C1 segment of cervical spinal cord (tissue), 14 donors: ENCODE measurements at regions not wholly inside any gene's neighbourhood (a gene's known extent, or its start where the extent isn't known, plus 50 kb on each side); places are given as distances from the start of the nearest gene placed in this dataset.

Experiments
- DNase-seq, 14 donors: peaks; one replicate each; lab custom pipeline; 2025; lab: John Stamatoyannopoulos, UW

DNA sequence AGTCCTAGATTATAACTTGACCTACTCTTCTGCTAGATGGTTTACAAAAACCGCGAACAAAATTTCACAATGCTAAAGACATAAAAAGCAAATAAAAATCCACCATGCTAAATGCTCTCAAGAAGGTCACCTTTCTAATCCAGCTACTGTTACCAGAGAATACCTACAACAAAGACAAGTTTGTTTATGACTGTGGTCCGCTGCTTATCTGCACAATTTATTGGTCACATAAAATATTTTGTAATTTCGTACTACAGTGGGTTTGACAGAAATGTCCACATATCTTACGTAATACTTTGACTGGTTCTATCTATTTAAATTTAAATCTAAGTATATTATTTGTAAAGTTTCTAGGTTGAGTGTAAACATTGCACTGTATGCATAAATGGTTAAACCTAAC, 257.6 kb upstream of the ZNF608 start:
- DNase-seq: no peak

DNA sequence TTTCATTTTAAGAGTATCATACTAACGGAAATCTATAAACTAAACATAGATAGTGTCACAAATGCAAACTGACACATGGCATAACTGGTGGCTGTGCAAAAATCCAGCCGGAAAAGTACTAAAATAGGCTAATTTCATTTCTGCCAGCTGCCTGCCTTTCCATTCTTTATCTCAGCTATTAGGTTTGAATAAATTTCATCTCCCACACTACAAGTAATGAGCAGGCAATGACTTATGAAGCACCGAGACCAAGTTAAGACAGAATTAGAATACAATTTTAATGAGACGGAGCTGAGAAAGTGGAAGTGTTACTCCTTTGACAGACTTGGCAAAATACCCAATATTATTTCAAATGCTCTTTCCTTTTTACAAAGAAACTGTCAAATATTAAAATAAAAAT, 258.8 kb upstream of the ZNF608 start:
- DNase-seq: no peak

DNA sequence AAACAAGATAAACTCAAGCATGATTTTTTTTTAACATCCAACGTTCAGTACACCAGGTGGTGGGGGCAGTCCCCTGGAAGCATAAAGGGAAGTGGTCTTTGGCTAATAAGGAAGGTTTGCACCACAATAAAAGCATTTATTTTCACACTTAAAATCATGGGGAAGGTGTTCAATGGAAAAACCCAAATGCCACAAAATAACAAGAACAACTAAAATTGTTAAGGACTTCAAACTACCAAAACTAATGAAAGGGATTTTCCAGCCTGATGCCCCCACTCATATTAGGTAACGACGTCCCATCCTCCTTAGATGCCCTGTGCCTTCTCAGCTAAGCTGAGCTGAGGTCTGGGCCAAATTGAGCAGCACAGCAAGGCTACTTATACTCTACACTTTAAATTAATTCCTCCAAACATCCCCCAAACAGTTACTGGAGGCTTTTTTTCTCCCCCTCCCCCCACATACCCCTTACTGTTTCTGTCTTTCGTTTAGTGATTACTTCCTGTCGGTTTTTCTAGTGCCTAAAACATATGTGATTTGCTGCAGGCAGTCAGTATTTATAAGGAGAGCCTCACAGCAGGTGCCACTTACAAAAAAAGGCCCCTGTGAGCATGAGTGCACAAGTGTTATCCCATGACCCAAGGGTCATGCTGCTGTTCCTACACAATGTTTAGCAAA, 259.7 kb upstream of the ZNF608 start:
- no peak for DNase-seq

DNA sequence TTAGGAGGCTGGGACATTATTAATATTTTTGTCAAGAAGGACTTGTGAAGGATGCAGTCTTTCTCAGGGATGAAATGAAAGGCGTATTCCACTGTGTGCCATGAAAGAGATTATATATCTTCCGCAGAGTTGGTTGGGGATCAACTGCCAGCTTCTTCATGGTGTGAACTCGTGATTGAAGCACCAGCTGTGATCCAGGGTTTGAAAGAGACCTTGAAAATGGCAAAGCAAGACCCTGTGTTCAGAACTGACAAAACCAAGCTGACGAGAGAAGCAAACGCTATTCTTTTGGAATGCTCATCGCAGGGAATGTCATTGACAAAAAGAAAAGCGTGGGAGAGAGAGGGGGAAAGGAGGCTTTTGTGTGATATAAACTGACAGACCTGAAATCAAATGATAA, 263.9 kb upstream of the ZNF608 start:
- DNase-seq: no peak

DNA sequence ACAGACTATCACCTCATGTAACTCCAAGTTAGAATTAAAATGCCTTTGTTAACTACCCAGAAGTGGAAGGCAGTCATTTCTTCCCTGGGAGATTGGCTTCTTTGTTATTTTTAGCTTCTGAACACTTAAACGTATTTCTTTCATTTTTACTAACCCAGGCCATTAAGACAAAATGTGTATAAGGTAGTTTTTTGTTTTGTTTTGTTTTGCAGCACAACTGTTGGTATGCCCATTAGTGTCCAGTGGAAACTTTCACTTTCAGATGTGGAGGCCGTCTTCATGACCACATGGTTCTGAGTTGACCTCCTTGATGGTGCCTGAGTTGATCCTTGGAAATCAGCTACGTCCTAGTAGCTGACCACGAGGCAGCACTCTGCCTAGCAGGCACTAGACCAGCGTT, 264.6 kb upstream of the ZNF608 start:
- no peak for DNase-seq

DNA sequence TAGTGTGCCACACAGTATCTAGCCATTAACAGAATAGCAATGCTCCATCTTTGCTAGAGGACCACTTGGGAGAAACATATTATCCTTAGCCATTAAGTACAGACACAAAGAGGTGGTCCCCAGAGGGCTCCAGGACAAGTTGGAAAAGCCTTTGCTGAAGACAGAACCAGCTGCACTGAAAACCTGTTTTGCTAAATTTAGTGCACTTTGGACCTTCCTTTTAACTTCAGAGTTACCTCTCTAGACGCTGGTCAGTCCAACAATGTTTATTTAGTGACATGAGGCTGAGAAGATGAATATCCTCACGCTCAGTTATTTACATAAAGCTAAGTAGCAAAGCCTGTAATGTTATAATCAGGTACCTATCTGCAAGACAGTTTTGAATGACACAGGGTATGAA, 265.0 kb upstream of the ZNF608 start:
- no peak for DNase-seq

DNA sequence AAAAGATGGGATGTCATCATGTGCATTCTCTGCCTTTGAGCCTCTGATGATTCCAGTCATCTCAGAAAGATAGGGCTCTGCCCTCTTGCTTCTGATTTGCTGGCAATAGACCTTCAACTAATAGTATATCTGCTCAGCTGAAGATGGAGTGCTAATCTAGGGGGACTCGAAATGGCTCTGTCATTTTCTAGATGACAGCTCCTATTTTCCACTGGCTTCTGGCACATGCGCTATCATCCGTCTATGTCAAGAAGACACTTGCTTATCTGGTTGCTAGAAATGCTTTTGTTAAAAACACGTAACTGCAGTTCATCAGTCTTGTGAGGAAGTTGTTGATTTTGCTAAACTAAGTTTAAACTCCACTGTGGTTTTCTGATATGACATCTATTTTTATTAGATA, 265.5 kb upstream of the ZNF608 start:
- no peak for DNase-seq

DNA sequence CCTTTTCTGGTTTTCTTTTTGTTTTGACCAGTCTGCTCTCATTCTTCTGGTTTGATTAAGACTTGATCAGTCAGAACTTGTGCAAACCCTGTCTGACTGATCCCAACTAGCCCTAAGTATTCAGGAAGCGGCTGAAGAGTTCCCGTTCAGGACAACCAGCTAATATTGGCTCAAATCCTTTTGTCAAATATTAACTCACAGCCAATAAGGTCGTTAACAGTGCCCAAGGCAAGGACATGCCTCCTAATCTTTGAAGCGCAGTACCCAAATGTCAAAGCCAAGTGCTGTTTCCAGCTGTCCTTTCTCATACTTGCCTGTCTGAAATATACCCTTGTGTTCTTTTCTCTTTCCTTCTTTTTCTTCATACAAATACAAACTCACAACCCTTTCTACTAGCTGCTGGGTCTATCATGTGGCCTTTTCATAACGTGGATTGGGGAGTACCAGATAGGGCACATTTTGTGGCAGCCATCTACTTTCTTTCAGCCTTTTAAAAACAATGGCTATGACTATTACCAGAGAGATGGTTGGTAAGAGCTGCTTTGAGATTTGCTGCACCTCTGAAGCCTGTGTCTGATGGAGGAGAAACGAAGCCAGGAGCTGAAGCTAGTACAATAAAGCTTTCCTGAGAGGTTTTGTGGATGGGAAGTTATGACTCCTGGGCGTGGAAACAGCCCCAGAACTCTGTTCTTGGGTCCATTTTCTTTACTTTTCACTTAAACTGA, 266.4 kb upstream of the ZNF608 start:
- DNase-seq: no peak

DNA sequence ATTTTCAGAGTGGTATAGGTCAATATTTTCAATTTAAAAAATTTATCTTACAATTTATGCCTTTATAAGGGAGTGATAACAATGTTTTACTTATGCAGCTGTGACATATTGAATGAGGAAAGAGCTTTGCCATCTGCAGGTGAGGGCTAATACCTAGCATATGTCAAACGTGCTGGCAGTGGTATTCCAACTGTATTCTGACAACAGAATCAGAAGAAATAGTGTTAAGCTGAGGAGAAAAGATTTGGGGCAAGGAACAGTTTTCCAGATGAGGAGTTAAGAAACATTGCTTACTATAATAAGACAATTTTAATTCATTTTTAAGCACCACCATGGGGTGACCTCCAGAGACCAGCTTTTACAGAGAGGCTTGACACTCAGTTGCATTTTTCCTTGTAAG, 267.8 kb upstream of the ZNF608 start:
- DNase-seq: no peak

DNA sequence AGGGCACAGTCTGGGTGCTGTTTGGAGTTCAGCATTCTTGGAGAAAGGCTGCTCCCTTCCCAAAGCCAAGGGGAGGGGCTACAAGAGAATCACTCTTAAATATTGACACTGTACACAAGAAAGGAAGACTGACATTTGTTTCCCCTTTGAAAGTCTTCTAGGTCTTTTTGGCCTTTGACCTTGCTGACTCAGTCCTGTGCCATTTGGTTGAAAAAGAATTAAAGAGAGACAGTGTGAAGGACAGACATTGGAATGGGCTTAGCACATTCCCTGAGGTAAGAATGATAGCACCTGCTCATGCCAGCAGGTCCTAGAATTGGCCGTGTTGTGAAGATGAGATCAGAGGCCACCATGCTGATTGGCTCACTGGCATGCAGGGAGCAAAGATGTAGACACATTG, 271.4 kb upstream of the ZNF608 start:
- no peak for DNase-seq

DNA sequence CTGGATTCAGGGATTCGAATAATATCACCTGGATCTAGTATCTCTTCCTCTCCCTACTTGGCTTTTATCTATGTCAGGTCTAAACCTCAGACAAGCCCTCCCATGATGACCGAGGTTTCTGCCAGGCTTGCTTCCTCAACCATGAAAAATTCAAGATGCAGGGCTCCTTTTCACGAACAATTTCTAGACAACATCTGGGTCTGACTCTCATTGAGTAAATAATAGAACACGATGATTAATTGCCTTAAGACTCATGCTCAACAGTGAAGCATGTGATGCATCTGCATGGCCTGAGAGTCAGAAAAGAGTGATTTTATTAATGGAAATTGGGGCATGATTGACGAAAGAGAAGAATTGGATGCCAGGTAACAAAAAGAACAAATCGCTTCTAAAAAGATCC, 277.2 kb upstream of the ZNF608 start:
- no peak for DNase-seq

DNA sequence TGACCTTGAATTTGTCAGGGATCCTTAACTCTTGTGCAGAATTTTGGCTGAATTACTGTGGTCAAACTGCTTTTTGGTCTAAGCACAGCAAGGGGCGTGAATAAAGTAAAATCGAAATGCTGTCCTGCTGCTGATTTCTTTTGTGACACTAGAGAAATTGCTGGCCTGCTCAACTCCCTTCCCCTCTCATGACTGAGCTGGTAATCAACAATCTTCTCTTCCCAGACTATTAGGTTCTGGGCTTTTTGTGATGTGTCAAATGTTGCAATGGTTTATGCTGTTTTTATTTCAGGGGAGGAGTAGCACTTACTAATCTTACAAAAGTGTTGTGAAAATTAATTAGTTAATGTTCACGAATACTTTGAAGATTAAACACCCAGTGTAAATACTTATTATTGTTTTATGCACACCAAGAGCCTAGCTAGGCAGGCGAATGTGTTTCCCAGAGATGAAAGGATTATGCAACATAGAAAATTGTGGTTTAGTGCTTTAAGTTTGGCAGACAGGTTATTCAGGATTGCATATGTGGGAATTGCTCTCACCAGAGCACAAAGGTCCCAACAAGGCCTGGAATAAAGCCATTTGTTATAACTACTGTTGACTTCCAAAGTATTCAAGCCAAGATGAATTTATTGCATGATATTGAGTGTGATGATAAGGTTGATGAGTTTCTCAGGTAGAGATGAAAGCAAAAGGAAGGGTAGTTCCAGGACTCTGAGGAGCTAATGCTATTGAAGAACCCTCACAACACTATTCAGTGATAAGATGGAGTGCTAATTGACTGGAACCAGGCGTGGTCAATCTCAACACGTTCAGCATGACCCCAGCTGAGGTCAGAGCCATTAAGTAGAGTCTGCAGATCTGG, 280.7 kb upstream of the ZNF608 start:
- DNase-seq: no peak

DNA sequence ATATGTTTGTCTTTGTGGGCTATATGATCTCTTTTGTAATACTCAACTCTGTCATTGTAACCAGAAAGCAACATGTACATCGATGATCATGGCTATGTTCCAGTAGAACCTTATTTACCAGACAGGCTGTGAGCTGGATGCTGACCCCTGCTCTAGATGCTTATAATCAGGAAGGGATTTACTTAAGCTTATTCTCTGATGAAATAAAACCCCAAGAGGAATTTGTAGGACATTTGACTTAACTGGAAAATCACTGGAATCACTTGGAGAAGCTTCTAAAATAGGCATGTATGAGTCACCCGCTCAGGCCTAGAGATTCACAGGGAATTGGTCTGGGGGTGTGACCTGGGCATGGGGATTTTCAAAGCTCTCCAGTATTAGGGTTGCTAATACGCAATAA, 285.8 kb upstream of the ZNF608 start:
- DNase-seq: no peak

DNA sequence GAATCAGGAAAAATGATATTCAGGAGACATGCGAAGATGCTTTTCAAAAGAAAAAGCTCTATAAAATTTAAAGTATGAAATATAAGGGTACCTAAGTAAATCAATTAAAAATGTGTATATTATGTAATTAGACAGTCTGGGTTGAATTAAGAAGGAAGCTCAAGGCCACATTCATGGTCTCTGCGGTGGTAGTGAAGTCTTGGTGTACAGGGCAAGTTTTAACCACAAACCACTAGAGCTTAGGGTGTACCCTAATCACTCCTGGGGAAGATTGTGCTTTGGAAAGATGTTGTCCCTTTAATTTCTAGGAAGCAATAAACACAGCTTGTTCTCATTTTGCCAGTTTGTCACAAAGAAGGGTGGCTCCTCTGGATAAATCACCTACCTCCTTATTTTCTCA, 287.2 kb upstream of the ZNF608 start:
- no peak for DNase-seq

DNA sequence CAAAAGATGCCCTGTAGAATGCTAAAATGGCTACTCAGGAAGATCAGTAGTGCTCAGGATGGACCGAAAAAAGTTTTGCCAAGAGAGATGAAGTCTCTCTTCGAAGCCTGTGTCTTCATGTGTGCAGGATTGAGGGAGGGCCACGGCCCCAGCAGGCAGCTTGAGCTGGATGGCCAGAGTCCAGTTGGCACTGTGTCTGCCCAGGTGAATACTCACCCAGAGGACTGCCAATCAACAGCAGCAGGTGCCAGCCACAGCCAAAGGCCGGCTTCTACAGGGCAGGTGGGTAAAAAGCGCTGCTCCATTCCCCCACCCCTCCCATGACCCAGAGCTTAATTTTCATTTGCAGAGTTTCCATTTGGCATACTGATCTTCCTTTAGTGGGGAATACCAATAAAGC, 287.9 kb upstream of the ZNF608 start:
- no peak for DNase-seq

DNA sequence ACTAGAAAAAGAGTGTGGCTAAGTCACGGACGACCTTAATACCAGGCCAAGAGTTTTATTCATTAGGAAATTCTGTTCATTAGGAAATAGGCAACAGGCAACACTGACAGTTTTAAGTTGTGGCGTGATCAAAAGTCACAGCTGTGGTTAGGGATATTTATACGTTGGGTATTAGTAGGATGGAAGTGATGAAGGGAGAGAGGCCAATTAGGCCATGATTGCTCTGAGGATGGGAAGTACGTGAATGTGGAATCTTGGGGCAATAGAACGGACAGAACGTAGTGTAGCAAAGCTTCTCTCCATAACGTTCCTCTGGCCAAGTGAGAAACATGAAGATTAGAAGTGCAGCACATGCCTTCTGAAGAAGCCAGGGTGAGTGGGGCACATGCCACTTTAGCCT, 290.1 kb upstream of the ZNF608 start:
- DNase-seq: no peak

DNA sequence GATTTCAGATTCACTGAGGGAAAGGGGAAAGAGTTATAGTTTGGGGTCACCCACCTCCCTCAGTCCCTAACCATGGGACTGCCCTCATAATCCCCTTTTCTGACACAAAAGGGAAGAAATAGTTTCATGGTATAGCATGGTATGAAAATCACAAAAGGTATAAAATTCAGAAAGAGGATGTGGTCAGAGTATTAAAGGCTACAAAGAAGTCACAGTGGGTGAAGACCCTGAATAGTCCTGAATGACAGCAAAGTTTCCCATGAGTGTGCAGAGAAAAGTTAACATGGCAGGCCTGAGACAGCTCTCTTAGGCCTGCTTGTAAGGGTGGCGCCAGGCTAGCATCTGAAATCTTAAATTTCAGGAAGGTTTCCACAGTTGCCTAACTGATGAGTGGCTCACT, 290.6 kb upstream of the ZNF608 start:
- no peak for DNase-seq

DNA sequence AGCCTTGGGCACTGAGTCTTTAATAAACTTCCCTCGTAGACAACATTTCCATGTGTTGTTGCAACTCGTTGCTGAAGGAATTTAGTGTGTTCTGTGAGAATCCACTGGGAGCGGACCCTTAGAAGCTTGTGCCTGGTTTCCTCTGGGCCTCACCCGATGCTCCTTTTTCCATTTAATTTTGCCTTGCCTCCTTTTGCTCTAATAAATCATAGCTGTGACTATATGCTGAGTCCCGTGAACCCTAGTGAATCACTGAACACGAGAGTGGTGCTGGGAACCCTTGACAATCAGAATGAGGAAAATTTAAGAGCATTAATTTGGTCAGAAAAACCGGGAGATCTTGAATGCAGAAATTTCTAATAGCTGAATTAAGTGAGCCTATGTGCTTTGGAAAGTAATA, 291.1 kb upstream of the ZNF608 start:
- no peak for DNase-seq

DNA sequence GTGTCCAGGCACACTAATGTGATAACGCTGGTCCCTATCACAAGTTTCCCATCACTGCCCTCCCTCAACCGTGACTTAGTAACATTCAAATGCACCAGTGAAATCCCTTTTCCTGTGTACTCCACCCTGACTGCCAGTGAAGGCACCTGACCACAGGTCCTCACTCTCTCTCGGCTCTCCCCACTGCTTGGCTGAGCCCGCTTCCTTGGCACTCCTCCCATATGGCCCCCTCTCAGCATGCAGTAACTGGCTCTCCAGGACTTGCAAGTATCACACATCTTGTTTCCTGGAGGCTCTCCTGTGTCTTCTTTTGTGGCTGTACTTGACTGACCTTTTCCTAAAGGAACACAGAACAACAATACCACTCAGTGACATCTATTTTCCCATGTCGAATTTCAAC, 292.0 kb upstream of the ZNF608 start:
- DNase-seq: peak in 1 of 14 donors; percentile 21

DNA sequence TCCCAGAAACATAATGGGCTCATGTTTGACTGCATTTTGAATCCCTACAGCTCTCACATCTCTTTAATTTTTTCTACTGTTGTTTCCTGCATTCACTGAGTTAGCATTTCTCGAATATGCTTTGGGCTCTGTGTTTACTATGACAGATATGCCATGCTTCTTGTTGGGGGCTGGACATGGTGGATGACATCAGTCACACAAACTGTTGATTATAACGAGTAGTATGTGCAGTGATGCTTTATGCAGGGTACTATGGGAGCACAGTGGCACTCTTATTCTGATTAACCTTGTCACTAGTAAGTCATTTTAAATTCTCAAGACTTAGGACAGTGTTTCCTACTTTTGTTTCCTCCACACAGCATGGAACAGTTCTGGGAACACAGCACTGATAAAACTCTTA, 295.4 kb upstream of the ZNF608 start:
- DNase-seq: no peak

DNA sequence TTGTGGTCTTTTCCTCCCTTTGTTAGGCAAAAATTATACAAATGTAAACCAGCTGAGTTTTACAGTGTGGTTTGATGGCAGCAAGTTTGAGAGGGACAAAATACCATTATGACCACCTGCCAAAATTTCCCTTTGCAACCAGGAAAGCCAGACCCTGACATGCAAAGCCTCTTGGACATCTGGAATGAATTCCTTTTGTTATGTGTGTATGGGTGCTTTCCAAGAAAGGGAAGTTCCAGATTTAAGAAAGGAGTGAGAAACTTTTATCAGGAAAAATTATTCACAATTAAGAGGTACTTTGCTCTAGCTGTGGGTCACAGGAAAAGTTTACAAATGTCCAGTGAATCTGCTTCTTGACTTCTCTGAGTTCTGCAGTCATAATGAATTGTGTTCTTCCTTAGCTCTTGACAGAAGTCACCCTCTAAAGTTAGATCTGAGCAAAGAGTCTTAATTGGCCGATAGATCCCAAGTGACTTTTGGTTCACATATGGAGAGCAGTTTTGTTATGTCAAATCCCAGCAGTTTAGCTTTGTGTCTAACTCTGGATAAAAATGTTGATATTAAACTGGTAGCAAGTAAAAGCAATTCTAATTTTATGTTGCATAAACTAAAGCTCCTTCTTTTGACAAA, 295.9 kb upstream of the ZNF608 start:
- DNase-seq: no peak

DNA sequence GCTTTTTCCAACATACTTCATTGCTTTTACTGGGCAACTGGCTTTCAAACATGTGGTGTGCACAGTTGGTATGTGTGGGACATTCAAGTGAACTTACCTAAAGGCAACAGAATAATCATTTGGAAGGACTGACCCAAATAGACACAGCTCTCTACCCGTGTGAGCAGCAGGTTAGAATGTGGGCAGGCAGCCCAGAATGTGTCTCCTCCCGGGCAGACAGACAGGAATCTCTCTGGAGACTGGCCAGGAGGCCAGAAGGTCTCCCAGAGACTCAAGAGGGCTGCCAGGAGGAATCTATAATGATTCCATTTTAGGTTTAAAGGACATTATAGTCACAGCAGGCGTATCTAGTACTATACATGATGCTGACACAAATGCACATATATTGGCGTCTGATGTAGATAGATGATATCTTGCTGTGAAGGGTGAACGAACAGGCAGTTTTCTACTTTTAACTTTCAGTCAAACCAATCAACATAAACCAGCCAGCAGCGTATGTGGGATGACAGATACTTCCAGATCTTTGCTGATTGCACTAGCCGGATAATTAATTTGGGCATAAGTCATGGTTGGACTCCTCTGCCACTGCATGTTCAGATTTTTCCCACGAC, 297.4 kb upstream of the ZNF608 start:
- peak in 5 of 14 donors; percentile 10 to 98 (median 25) for DNase-seq
